Lower leg skin (tissue), 3 donors: ENCODE measurements at regions not wholly inside any gene's neighbourhood (a gene's known extent, or its start where the extent isn't known, plus 50 kb on each side); places are given as distances from the start of the nearest gene placed in this dataset.

Source experiments
- POLR2A ChIP-seq, 2 donors: fragments of 450-650 bp; IDR thresholded peaks; one replicate each; pipeline ENCODE4 v1.6.1; 2016 to 2017; ENCODE audit warnings: antibody characterized with exemption in 2 of 2, mild to moderate bottlenecking in 1 of 2, moderate library complexity in 1 of 2
- TF ChIP-seq, protein P1 (sequence below), 3 donors: fragments of 450-650 bp; IDR thresholded peaks; one replicate each; pipeline ENCODE4 v1.5.1; 2016; ENCODE audit warnings: antibody characterized with exemption in 3 of 3, mild to moderate bottlenecking in 3 of 3, moderate library complexity in 2 of 3

DNA sequence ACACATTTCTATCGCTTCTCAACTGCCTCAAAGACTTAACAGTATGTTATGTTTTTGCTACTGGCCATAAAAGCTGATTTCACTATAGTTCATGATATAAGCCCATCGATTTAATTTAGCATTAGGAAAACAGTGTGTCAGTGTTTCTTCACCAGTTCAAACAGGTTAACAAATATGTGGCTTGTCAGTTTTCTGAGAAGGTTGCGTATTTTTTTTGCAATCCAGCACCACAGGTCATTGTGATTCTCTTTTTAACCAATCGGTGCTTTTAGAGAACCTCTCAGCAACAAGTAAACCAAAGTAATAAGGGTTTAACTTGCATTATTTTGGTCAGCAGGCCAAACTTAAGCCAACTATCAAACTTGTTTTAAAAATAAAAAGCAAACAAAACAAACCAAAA lies 409.6 kb downstream of the NFIB start:
- TF ChIP-seq, protein P1, sequence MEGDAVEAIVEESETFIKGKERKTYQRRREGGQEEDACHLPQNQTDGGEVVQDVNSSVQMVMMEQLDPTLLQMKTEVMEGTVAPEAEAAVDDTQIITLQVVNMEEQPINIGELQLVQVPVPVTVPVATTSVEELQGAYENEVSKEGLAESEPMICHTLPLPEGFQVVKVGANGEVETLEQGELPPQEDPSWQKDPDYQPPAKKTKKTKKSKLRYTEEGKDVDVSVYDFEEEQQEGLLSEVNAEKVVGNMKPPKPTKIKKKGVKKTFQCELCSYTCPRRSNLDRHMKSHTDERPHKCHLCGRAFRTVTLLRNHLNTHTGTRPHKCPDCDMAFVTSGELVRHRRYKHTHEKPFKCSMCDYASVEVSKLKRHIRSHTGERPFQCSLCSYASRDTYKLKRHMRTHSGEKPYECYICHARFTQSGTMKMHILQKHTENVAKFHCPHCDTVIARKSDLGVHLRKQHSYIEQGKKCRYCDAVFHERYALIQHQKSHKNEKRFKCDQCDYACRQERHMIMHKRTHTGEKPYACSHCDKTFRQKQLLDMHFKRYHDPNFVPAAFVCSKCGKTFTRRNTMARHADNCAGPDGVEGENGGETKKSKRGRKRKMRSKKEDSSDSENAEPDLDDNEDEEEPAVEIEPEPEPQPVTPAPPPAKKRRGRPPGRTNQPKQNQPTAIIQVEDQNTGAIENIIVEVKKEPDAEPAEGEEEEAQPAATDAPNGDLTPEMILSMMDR (IDR thresholded peaks at IDR 0.05): no peak
- TF ChIP-seq POLR2A (IDR thresholded peaks at IDR 0.05): no peak
